Tibial nerve (tissue), 4 donors: ENCODE measurements at regions not wholly inside any gene's neighbourhood (a gene's known extent, or its start where the extent isn't known, plus 50 kb on each side); places are given as distances from the start of the nearest gene placed in this dataset.

Experiments
- DNase-seq, 2 donors: peaks; one replicate each; pipeline ENCODE4 v3.0.0-alpha.2; 2019; ENCODE audit warnings: low spot score in 2 of 2
- H3K27ac ChIP-seq, 4 donors: fragments of 200-600 bp; sonication (generic) in 3 of 4; one replicate each; pipeline ENCODE4 v1.5.1; 2017 to 2019; ENCODE audit warnings: mild to moderate bottlenecking in 1 of 4
- H3K27me3 ChIP-seq, 2 donors: fragments of 200-600 bp; sonication (generic) in 1 of 2; one replicate each; pipeline versions ENCODE4 v1.5.1 to v1.6.0; 2017 to 2019
- H3K36me3 ChIP-seq, 3 donors: fragments of 200-600 bp; sonication (generic); one replicate each; pipeline ENCODE4 v1.5.1; 2018 to 2019
- H3K4me1 ChIP-seq, 4 donors: fragments of 200-600 bp; sonication (generic) in 3 of 4; one replicate each; pipeline ENCODE4 v1.5.1; 2017 to 2019
- H3K4me3 ChIP-seq, 4 donors: fragments of 200-600 bp; sonication (generic) in 3 of 4; one replicate each; pipeline ENCODE4 v1.5.1; 2017 to 2019; ENCODE audit warnings: mild to moderate bottlenecking in 1 of 4, moderate library complexity in 1 of 4
- H3K9me3 ChIP-seq, 4 donors: fragments of 200-600 bp; sonication (generic) in 3 of 4; one replicate each; pipeline ENCODE4 v1.5.1; 2017 to 2019
- EP300 ChIP-seq, 2 donors: sonication (generic); formaldehyde crosslinking; IDR thresholded peaks; one replicate each; pipeline ENCODE4 v1.6.1; 2017; ENCODE audit warnings: antibody characterized with exemption in 2 of 2, mild to moderate bottlenecking in 1 of 2
- POLR2A ChIP-seq, 2 donors: fragments of 450-650 bp; IDR thresholded peaks; one replicate each; pipeline ENCODE4 v1.6.1; 2017; ENCODE audit warnings: antibody characterized with exemption in 2 of 2, mild to moderate bottlenecking in 2 of 2, moderate library complexity in 2 of 2
- WGBS, 2 donors: methylation state at CpG; one replicate each; pipeline ENCODE4 v1.1.5; 2018; 5-methylcytosine and 5-hydroxymethylcytosine counted together
- TF ChIP-seq, protein P1 (sequence below), 5 experiments: fragments of 200-600 bp in 3 of 5; fragments of 450-650 bp in 2 of 5; sonication (generic) in 3 of 5; IDR thresholded peaks; one replicate each; pipeline ENCODE4 v1.5.1; 2016 to 2019; ENCODE audit warnings: antibody characterized with exemption in 5 of 5, mild to moderate bottlenecking in 3 of 5, moderate library complexity in 2 of 5

GRCh38 chr20:50354721-50355589 lies 155.2 kb upstream of the PTPN1 start:
- peaks cover 0 to 11% (median 0%) of the 10 kb centered on the region in 4 donors for H3K4me1 ChIP-seq
- H3K9me3 ChIP-seq = no peaks in the 10 kb centered on the region
- no peak overlapping the region for H3K27ac ChIP-seq
- WGBS, 2 donors = 77 to 85% methylated on average over 13 of the region's 13 CpGs
- no peak for TF ChIP-seq EP300 (IDR thresholded peaks at IDR 0.05)
- TF ChIP-seq POLR2A (IDR thresholded peaks at IDR 0.05) = no peak
- TF ChIP-seq, protein P1, sequence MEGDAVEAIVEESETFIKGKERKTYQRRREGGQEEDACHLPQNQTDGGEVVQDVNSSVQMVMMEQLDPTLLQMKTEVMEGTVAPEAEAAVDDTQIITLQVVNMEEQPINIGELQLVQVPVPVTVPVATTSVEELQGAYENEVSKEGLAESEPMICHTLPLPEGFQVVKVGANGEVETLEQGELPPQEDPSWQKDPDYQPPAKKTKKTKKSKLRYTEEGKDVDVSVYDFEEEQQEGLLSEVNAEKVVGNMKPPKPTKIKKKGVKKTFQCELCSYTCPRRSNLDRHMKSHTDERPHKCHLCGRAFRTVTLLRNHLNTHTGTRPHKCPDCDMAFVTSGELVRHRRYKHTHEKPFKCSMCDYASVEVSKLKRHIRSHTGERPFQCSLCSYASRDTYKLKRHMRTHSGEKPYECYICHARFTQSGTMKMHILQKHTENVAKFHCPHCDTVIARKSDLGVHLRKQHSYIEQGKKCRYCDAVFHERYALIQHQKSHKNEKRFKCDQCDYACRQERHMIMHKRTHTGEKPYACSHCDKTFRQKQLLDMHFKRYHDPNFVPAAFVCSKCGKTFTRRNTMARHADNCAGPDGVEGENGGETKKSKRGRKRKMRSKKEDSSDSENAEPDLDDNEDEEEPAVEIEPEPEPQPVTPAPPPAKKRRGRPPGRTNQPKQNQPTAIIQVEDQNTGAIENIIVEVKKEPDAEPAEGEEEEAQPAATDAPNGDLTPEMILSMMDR (IDR thresholded peaks at IDR 0.05) = no peak
- H3K27me3 ChIP-seq = no peaks in the 10 kb centered on the region
- no peak overlapping the region for H3K4me3 ChIP-seq
- H3K36me3 ChIP-seq = no peaks in the 10 kb centered on the region
- no peak for DNase-seq

- no peaks in the 10 kb centered on the region for H3K27me3 ChIP-seq
- H3K4me1 ChIP-seq = peaks cover 0 to 6% (median 0%) of the 10 kb centered on the region in 4 donors
- no peaks in the 10 kb centered on the region for H3K9me3 ChIP-seq
- TF ChIP-seq, protein P1 (IDR thresholded peaks at IDR 0.05) = no peak
- TF ChIP-seq EP300 (IDR thresholded peaks at IDR 0.05) (no peak), POLR2A (IDR thresholded peaks at IDR 0.05) (no peak)
- no peak overlapping the region for H3K4me3 ChIP-seq
- DNase-seq = no peak
- H3K36me3 ChIP-seq = no peaks in the 10 kb centered on the region
- 84 to 85% methylated on average over 12 of the region's 12 CpGs for WGBS, 2 donors
- H3K27ac ChIP-seq = no peak overlapping the region
Measured at GRCh38 chr20:50355590-50356524, 154.3 kb upstream of the PTPN1 start.

DNA sequence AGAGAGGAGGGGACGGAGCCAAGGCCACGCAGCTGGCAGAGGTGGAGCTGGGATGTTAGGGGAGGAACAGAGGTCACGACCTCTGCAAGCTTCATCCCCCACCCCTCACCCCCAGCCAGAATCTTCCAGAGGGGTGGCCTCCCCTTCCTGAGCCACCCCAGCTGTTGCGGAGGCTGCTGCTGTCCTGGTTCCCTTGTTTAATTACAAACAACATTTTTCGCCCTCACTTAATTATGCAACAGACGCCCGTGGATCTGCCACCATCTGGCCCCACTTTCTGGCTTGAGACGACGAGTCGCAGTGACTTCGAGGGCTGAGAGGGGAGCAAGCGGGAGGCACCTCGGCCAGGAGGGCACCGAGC lies 153.7 kb upstream of the PTPN1 start:
- H3K4me1 ChIP-seq = peaks cover 0 to 6% (median 0%) of the 10 kb centered on the region in 4 donors
- no peak overlapping the region for H3K4me3 ChIP-seq
- 78 to 79% methylated on average over 14 of the region's 14 CpGs for WGBS, 2 donors
- H3K27ac ChIP-seq = no peak overlapping the region
- no peaks in the 10 kb centered on the region for H3K27me3 ChIP-seq
- no peaks in the 10 kb centered on the region for H3K36me3 ChIP-seq
- no peak for DNase-seq
- no peaks in the 10 kb centered on the region for H3K9me3 ChIP-seq
- TF ChIP-seq EP300 (IDR thresholded peaks at IDR 0.05) (no peak), POLR2A (IDR thresholded peaks at IDR 0.05) (no peak)
- TF ChIP-seq, protein P1 (IDR thresholded peaks at IDR 0.05) = no peak

DNA sequence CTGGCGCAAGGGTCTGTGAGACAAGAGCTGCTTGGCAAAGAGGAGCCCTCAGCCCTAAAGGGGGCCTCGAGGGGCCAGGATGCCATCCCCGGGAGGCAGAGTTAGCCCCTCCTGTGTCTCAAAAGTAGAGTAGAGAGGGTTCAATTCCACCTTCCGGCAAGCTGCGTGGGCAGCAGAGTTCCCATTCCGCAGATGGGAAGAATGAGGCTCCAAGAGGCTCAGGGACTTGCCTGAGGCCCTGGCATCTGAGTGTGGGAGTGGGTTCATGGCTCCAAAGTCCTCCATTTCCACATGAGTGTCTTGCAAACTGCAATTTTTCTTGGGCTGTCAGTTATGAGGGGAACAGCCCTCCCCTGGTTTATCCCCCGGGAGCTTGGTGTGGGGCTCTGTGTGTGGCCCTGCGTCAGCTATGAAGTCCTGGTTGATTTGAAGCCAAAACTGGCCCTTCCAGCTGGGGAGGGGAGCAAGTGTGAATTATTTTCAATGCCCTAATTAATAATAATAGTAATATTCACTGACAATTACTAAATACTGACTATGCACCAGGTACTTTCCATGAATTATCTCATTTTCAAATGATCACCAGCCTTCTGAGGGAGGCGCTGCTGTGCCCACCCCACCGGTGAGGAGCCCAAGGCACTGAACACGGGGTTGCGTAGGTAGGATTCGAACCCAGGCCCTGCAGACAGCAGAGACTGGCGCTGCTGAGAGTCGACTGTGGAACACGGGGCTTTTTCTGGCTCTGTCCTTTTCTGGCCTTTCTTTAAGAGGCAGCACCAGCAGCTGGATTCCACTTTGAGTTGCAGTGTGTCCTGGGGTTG lies 153.0 kb upstream of the PTPN1 start:
- H3K9me3 ChIP-seq = no peaks in the 10 kb centered on the region
- no peak for DNase-seq
- peaks cover 0 to 6% (median 0%) of the 10 kb centered on the region in 4 donors for H3K4me1 ChIP-seq
- no peak overlapping the region for H3K4me3 ChIP-seq
- no peaks in the 10 kb centered on the region for H3K27me3 ChIP-seq
- no peak overlapping the region for H3K27ac ChIP-seq
- TF ChIP-seq EP300 (IDR thresholded peaks at IDR 0.05) = no peak
- no peak for TF ChIP-seq POLR2A (IDR thresholded peaks at IDR 0.05)
- TF ChIP-seq, protein P1 (IDR thresholded peaks at IDR 0.05) = no peak
- WGBS, 2 donors = 80 to 81% methylated on average over 16 of the region's 16 CpGs
- H3K36me3 ChIP-seq = no peaks in the 10 kb centered on the region
